ENCODE measurements at regions not wholly inside any gene's neighbourhood (a gene's known extent, or its start where the extent isn't known, plus 50 kb on each side); places are given as distances from the start of the nearest gene placed in this dataset.

DNA sequence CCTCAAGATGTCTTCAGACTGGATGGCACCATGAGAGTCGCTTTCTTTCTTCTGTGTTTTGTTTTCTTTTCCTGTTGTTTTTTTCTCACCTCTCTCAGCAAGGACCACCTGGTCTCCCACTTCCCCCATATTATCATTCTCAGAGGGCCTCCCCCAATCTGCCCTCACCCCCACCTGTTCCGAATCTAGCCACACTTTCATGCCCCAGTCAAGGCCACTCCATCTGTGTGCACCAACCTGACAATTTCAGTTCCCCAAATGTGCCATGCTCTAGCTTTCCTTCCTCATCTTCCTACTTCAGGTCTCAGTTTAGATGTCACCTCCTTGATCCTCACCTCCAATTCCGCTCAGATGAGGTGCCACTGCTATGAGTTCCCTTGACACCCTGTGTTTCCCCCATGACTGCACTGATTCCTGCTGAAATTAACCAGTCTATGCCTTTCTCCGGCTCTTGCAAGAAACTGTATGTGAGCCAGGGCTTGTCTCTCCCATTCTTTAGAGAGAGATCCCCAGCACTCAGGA lies 146.2 kb downstream of the PLPP3 start:
- TF ChIP-seq, protein P1, sequence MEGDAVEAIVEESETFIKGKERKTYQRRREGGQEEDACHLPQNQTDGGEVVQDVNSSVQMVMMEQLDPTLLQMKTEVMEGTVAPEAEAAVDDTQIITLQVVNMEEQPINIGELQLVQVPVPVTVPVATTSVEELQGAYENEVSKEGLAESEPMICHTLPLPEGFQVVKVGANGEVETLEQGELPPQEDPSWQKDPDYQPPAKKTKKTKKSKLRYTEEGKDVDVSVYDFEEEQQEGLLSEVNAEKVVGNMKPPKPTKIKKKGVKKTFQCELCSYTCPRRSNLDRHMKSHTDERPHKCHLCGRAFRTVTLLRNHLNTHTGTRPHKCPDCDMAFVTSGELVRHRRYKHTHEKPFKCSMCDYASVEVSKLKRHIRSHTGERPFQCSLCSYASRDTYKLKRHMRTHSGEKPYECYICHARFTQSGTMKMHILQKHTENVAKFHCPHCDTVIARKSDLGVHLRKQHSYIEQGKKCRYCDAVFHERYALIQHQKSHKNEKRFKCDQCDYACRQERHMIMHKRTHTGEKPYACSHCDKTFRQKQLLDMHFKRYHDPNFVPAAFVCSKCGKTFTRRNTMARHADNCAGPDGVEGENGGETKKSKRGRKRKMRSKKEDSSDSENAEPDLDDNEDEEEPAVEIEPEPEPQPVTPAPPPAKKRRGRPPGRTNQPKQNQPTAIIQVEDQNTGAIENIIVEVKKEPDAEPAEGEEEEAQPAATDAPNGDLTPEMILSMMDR (IDR thresholded peaks at IDR 0.05; ENCODE audit: low read depth, low read length) = no peak
- DNase-seq (ENCODE audit: low read depth, low spot score) = no peak
- H3K27me3 ChIP-seq (ENCODE audit: control insufficient read depth, insufficient read depth, low read length) = no peaks in the 10 kb centered on the region
- POLR2A ChIA-PET = no interaction called here
- no peaks in the 10 kb centered on the region for H3K9me3 ChIP-seq (ENCODE audit: control insufficient read depth, insufficient read depth, low read length)
- no peak overlapping the region for H3K4me3 ChIP-seq (ENCODE audit: low read depth, low read length)
- H3K27ac ChIP-seq (ENCODE audit: low read depth, low read length) = no peak overlapping the region
- CTCF ChIA-PET = interaction anchor here (1.0 kb wide), 1 partner anchor 127 kb away, joined by 3 read pairs; no protein-coding TSS in a partner anchor

DNA sequence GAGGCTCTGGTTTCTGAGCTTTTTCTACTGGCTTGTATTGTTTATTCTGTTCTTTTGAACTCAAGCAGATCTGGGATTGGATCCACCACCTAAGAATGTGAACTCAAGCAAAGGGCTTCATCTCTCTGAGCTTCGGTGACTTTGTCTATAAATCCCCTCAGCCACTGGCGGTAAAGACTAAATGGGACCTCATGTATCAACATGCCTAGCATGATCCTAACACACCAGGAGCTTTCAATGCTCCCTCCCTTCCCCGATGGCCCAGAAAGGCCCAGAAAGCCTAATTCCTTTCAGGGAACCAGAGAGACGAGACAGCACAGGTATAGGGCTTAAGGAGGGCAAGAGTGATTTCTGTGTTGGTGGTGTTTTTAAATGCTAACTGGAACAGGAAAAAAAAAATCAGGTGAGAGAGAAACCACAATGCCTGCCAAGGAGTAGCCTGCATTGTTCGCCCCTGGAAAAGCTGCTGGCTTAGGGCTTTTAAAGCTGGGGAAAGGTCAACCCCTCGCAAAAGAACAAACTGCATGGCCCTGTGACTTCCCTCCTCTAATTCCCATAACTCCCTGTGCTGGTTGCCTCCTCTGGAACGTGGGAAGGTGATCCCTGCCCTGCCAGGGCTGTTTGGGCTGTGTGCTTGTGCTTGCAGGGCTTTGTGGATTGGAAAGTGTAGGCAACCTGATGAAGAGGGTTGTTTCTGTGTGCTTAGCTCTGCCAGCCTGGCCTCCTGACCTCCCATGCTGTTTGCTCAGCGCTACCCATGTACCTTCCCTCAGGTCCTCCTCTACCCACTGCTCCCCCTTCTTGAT lies 147.0 kb downstream of the PLPP3 start:
- ChIA-PET POLR2A (no interaction called here), CTCF (no interaction called here)
- TF ChIP-seq, protein P1 (IDR thresholded peaks at IDR 0.05; ENCODE audit: low read depth, low read length) = no peak
- Histone ChIP-seq H3K9me3 (ENCODE audit: control insufficient read depth, insufficient read depth, low read length) (no peaks in the 10 kb centered on the region), H3K27ac (ENCODE audit: low read depth, low read length) (no peak overlapping the region), H3K4me3 (ENCODE audit: low read depth, low read length) (no peak overlapping the region), H3K27me3 (ENCODE audit: control insufficient read depth, insufficient read depth, low read length) (no peaks in the 10 kb centered on the region)
- no peak for DNase-seq (ENCODE audit: low read depth, low spot score)

DNA sequence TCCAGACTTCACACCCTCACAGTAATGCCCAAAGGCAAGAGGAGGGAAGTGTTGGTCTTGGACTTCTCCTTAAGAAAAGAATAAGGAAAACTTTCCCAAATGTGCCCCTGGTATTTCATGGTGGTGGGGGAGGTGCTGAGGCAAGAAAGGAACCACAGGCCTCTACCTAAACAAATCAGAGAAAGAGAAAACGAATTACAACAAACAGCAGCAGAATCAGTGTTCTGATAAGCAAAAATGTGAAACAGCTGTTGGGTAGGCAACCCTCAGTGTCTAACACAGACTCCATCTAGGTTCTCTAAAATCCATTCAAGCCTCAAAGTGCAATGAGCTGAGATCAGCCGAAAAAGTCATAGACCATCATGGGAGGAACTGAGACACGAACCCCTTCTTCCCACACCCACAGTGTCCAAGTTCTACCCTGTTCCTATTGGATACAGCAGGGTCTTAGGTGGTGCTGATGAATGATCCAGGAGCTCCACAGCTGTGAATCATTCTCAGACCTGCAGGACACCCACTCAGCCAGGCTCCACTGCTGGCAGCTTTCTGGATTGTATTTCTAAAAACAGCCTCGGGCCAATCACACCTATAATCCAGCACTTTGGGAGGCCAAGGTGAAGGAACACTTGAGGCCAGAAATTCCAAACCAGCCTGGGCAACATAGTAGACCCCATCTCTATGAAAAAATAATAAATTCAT lies 149.1 kb downstream of the PLPP3 start:
- Histone ChIP-seq H3K4me3 (ENCODE audit: low read depth, low read length) (no peak overlapping the region), H3K9me3 (ENCODE audit: control insufficient read depth, insufficient read depth, low read length) (no peaks in the 10 kb centered on the region), H3K27me3 (ENCODE audit: control insufficient read depth, insufficient read depth, low read length) (no peaks in the 10 kb centered on the region), H3K27ac (ENCODE audit: low read depth, low read length) (no peak overlapping the region)
- POLR2A ChIA-PET = no interaction called here
- DNase-seq (ENCODE audit: low read depth, low spot score) = no peak
- CTCF ChIA-PET = no interaction called here
- TF ChIP-seq, protein P1 (IDR thresholded peaks at IDR 0.05; ENCODE audit: low read depth, low read length) = no peak

DNA sequence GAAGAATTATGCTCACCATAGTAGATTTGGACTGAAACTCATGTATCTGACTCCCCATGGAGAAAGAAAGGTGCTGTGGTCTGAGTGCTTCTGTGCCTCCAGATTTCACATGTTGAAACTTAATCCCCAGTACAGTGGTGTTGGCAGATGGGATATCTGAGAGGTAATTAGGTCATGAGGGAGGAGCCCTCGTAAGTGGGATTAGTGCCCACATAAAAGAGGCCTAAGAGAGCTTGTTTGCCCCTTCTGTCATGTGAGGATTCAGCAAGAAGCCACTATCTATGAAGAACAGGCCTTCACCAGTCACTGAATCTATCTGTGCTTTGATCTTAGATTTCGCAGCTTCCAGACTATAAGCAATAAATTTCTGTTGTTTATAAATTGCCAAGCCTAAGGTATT lies 150.1 kb downstream of the PLPP3 start:
- TF ChIP-seq, protein P1 (IDR thresholded peaks at IDR 0.05; ENCODE audit: low read depth, low read length) = no peak
- Histone ChIP-seq H3K4me3 (ENCODE audit: low read depth, low read length) (no peak overlapping the region), H3K27ac (ENCODE audit: low read depth, low read length) (no peak overlapping the region), H3K27me3 (ENCODE audit: control insufficient read depth, insufficient read depth, low read length) (no peaks in the 10 kb centered on the region), H3K9me3 (ENCODE audit: control insufficient read depth, insufficient read depth, low read length) (no peaks in the 10 kb centered on the region)
- ChIA-PET CTCF (no interaction called here), POLR2A (no interaction called here)
- no peak for DNase-seq (ENCODE audit: low read depth, low spot score)
